Aorta (tissue), 5 donors: ENCODE measurements at regions not wholly inside any gene's neighbourhood (a gene's known extent, or its start where the extent isn't known, plus 50 kb on each side); places are given as distances from the start of the nearest gene placed in this dataset.

Source experiments
- ATAC-seq: fragments of 200-7000 bp; cut with Tn5 transposase; one replicate; pipeline ENCODE4 v1.9.1; 2022; ENCODE audit warnings: moderate library complexity; ENCODE audit not compliant: low FRiP score
- DNase-seq, 2 donors: peaks; one replicate each; pipeline ENCODE4 v3.0.0-alpha.2; 2020
- H3K27ac ChIP-seq, 2 donors: one replicate each; pipeline ENCODE4 v1.5.1; 2013; ENCODE audit warnings: low read length in 2 of 2, mild to moderate bottlenecking in 2 of 2, moderate library complexity in 2 of 2, control low read depth in 1 of 2, inconsistent platforms in 1 of 2, low read depth in 1 of 2
- H3K27me3 ChIP-seq, 2 donors: one replicate each; pipeline ENCODE4 v1.6.1; 2013; ENCODE audit warnings: control low read depth in 1 of 2, low read length in 1 of 2, mild to moderate bottlenecking in 1 of 2, moderate library complexity in 1 of 2; ENCODE audit not compliant: insufficient read depth in 2 of 2, control insufficient read depth in 1 of 2
- H3K36me3 ChIP-seq, 2 donors: one replicate each; pipeline ENCODE4 v1.6.1; 2013; ENCODE audit warnings: control low read depth in 1 of 2, low read length in 1 of 2, mild to moderate bottlenecking in 1 of 2; ENCODE audit not compliant: insufficient read depth in 2 of 2, control insufficient read depth in 1 of 2
- H3K4me1 ChIP-seq, 2 donors: one replicate each; pipeline ENCODE4 v1.6.1; 2013; ENCODE audit warnings: low read length in 2 of 2, control low read depth in 1 of 2, mild to moderate bottlenecking in 1 of 2, moderate library complexity in 1 of 2; ENCODE audit not compliant: insufficient read depth in 2 of 2, control insufficient read depth in 1 of 2
- H3K4me3 ChIP-seq, 2 donors: one replicate each; pipeline ENCODE4 v1.5.1; 2013; ENCODE audit warnings: low read length in 2 of 2, control low read depth in 1 of 2, mild to moderate bottlenecking in 1 of 2
- H3K9me3 ChIP-seq: one replicate; pipeline ENCODE4 v1.6.1; 2013; ENCODE audit warnings: mild to moderate bottlenecking, low read length; ENCODE audit not compliant: control insufficient read depth
- WGBS, 2 donors: extraction: QIAGEN DNeasy Blood & Tissue Kit; methylation state at CpG; one replicate each; pipeline ENCODE4 v1.1.7; 2013; 5-methylcytosine and 5-hydroxymethylcytosine counted together
- intact Hi-C, 2 donors: fragments of 100-400 bp; cut with DNase I; formaldehyde crosslinking; loops; one replicate each; pipeline versions ENCODE4 v1.14.2 to v1.15.0; 2022
- donor health status: healthy with polysubstance abuse.
- donor health status: Bipolar disorder and iron deficiency.
- donor health status: DM: no; HTN: no; CAD: no.
- donor health status: DM: no; HTN: no; CAD: no.
- donor health status: DM: yes; HTN: yes; CAD: no.

GRCh38 chr4:178470996-178471784 lies 1029.0 kb upstream of the AGA start:
- no peak overlapping the region for H3K27ac ChIP-seq
- H3K27me3 ChIP-seq: no peaks in the 10 kb centered on the region
- H3K9me3 ChIP-seq: no peaks in the 10 kb centered on the region
- no peak overlapping the region for H3K4me3 ChIP-seq
- ATAC-seq: no peak
- WGBS, 2 donors: 85 to 89% methylated on average over 4 of the region's 4 CpGs
- no peak for DNase-seq
- intact Hi-C loops: no loop called here
- no peaks in the 10 kb centered on the region for H3K4me1 ChIP-seq
- no peaks in the 10 kb centered on the region for H3K36me3 ChIP-seq

GRCh38 chr4:178471994-178472393 lies 1029.8 kb upstream of the AGA start:
- H3K36me3 ChIP-seq: no peaks in the 10 kb centered on the region
- no peak overlapping the region for H3K27ac ChIP-seq
- no peaks in the 10 kb centered on the region for H3K9me3 ChIP-seq
- intact Hi-C loops: no loop called here
- DNase-seq: no peak
- WGBS, 2 donors: 92 to 96% methylated on average over 2 of the region's 2 CpGs
- H3K27me3 ChIP-seq: no peaks in the 10 kb centered on the region
- no peak for ATAC-seq
- no peak overlapping the region for H3K4me3 ChIP-seq
- H3K4me1 ChIP-seq: no peaks in the 10 kb centered on the region

- ATAC-seq: no peak
- intact Hi-C loops: no loop called here
Observed at GRCh38 chr4:178480105-178480504, 1037.9 kb upstream of the AGA start.

GRCh38 chr4:178480881-178481280 lies 1038.6 kb upstream of the AGA start:
- Histone ChIP-seq H3K27ac (no peak overlapping the region), H3K9me3 (no peaks in the 10 kb centered on the region), H3K36me3 (no peaks in the 10 kb centered on the region), H3K4me1 (no peaks in the 10 kb centered on the region), H3K4me3 (no peak overlapping the region), H3K27me3 (no peaks in the 10 kb centered on the region)
- intact Hi-C loops: no loop called here
- DNase-seq (no peak), ATAC-seq (no peak)

More at GRCh38 chr4:178480105-178480504, 1037.9 kb upstream of the AGA start:
- Histone ChIP-seq H3K27me3 (no peaks in the 10 kb centered on the region), H3K4me1 (no peaks in the 10 kb centered on the region), H3K27ac (no peak overlapping the region), H3K36me3 (no peaks in the 10 kb centered on the region), H3K9me3 (no peaks in the 10 kb centered on the region), H3K4me3 (no peak overlapping the region)
- no peak for DNase-seq
- 8 to 10% methylated on average over 3 of the region's 3 CpGs for WGBS, 2 donors

- 84 to 91% methylated on average over 2 to 3 of the region's 3 CpGs for WGBS, 2 donors
- no peaks in the 10 kb centered on the region for H3K36me3 ChIP-seq
- no peak overlapping the region for H3K27ac ChIP-seq
- intact Hi-C loops: no loop called here
- ATAC-seq: no peak
- no peaks in the 10 kb centered on the region for H3K27me3 ChIP-seq
- no peaks in the 10 kb centered on the region for H3K4me1 ChIP-seq
- no peak overlapping the region for H3K4me3 ChIP-seq
- H3K9me3 ChIP-seq: no peaks in the 10 kb centered on the region
- DNase-seq: no peak
Observed at GRCh38 chr4:178481564-178481963, 1039.3 kb upstream of the AGA start.

- Histone ChIP-seq H3K4me1 (no peaks in the 10 kb centered on the region), H3K4me3 (no peak overlapping the region), H3K27me3 (no peaks in the 10 kb centered on the region), H3K27ac (no peak overlapping the region), H3K36me3 (no peaks in the 10 kb centered on the region), H3K9me3 (no peaks in the 10 kb centered on the region)
- ATAC-seq: no peak
- intact Hi-C loops: no loop called here
- DNase-seq: no peak
- 92 to 93% methylated on average over 3 of the region's 3 CpGs for WGBS, 2 donors
Observed at GRCh38 chr4:178523038-178523437, 1080.8 kb upstream of the AGA start.

GRCh38 chr4:178535939-178536579 lies 1093.8 kb upstream of the AGA start:
- Histone ChIP-seq H3K9me3 (no peaks in the 10 kb centered on the region), H3K36me3 (no peaks in the 10 kb centered on the region), H3K27ac (no peak overlapping the region), H3K4me1 (no peaks in the 10 kb centered on the region), H3K4me3 (no peak overlapping the region), H3K27me3 (no peaks in the 10 kb centered on the region)
- ATAC-seq (no peak), DNase-seq (no peak)
- intact Hi-C loops: no loop called here
- WGBS, 2 donors: 64 to 65% methylated on average over 3 of the region's 3 CpGs

GRCh38 chr4:178553201-178553600 lies 1111.0 kb upstream of the AGA start:
- Histone ChIP-seq H3K4me1 (no peaks in the 10 kb centered on the region), H3K27me3 (no peaks in the 10 kb centered on the region), H3K36me3 (no peaks in the 10 kb centered on the region), H3K4me3 (no peak overlapping the region), H3K9me3 (no peaks in the 10 kb centered on the region), H3K27ac (no peak overlapping the region)
- WGBS, 2 donors: 0% methylated on average over 1 of the region's 1 CpG
- intact Hi-C loops: no loop called here
- no peak for ATAC-seq
- no peak for DNase-seq

GRCh38 chr4:178554352-178554751 lies 1112.1 kb upstream of the AGA start:
- 81 to 88% methylated on average over 1 of the region's 1 CpG for WGBS, 2 donors
- ATAC-seq (no peak), DNase-seq (no peak)
- H3K36me3 ChIP-seq: no peaks in the 10 kb centered on the region
- no peaks in the 10 kb centered on the region for H3K9me3 ChIP-seq
- H3K4me3 ChIP-seq: no peak overlapping the region
- no peaks in the 10 kb centered on the region for H3K4me1 ChIP-seq
- no peak overlapping the region for H3K27ac ChIP-seq
- no peaks in the 10 kb centered on the region for H3K27me3 ChIP-seq
- intact Hi-C loops: no loop called here
